SK-N-SH (cell line): ENCODE measurements at regions not wholly inside any gene's neighbourhood (a gene's known extent, or its start where the extent isn't known, plus 50 kb on each side); places are given as distances from the start of the nearest gene placed in this dataset.
A peak's percentile ranks its signal among the peaks of the same experiment; 100 is the strongest.

Source experiments
- CTCF ChIA-PET: fragments of 300-600, 350-600 bp; formaldehyde crosslinking; extraction: SDS; loops from one replicate; lab custom pipeline; 2021; lab: Yijun Ruan, JAX
- POLR2A ChIA-PET: fragments of 350-600 bp; sonication (Branson Sonifier 250); formaldehyde crosslinking; extraction: SDS; loops from one replicate; lab custom pipeline; 2020; ENCODE audit warnings: antibody characterized with exemption, inconsistent platforms; lab: Yijun Ruan, JAX
- DNase-seq: peaks from one replicate; pipeline ENCODE4 v3.0.0; 2012
- H2AFZ ChIP-seq: fragments of 200-600 bp; sonication (generic); 2 replicates; pipeline ENCODE4 v1.8.1; 2016; ENCODE audit warnings: antibody characterized with exemption, mild to moderate bottlenecking, low read depth
- H3F3A ChIP-seq: fragments of 200-600 bp; sonication (generic); replicated peaks from 2 replicates; pipeline ENCODE3; 2016; ENCODE audit warnings: antibody characterized with exemption, mild to moderate bottlenecking; ENCODE audit not compliant: insufficient read depth
- H3K27ac ChIP-seq, 2 experiments: fragments of 200-500 bp in 1 of 2; fragments of 200-600 bp in 1 of 2; sonication (Bioruptor generic) in 1 of 2; sonication (generic), shearing (Covaris generic) in 1 of 2; 2 replicates each; pipeline versions ENCODE4 v1.5.1 to v1.6.1; 2014 to 2016; ENCODE audit warnings: low read depth in 2 of 2, inconsistent platforms in 1 of 2, low read length in 1 of 2, mild to moderate bottlenecking in 1 of 2, mixed read lengths in 1 of 2
- H3K27me3 ChIP-seq: fragments of 200-600 bp; sonication (generic), shearing (Covaris generic); 2 replicates; pipeline ENCODE4 v1.6.1; 2016; ENCODE audit warnings: mixed run types; ENCODE audit not compliant: insufficient read depth
- H3K36me3 ChIP-seq, 2 experiments: fragments of 200-500 bp in 1 of 2; fragments of 200-600 bp in 1 of 2; sonication (Bioruptor generic) in 1 of 2; sonication (generic) in 1 of 2; replicated peaks in 1 of 2; 2 replicates each; pipeline versions ENCODE3 to v1.5.1; 2014 to 2016; ENCODE audit warnings: low read length in 1 of 2, mild to moderate bottlenecking in 1 of 2; ENCODE audit not compliant: insufficient read depth in 2 of 2, control insufficient read depth in 1 of 2
- H3K4me1 ChIP-seq, 2 experiments: fragments of 200-500 bp in 1 of 2; fragments of 200-600 bp in 1 of 2; sonication (Bioruptor generic) in 1 of 2; sonication (generic), shearing (Covaris generic) in 1 of 2; 2 replicates each; pipeline versions ENCODE4 v1.5.1 to v1.6.1; 2014 to 2016; ENCODE audit warnings: low read depth in 1 of 2, low read length in 1 of 2, mixed run types in 1 of 2; ENCODE audit not compliant: insufficient read depth in 2 of 2, control insufficient read depth in 1 of 2
- H3K4me2 ChIP-seq: fragments of 200-600 bp; sonication (generic), shearing (Covaris generic); 2 replicates; pipeline ENCODE4 v1.6.1; 2017; ENCODE audit warnings: mixed run types
- H3K4me3 ChIP-seq, 2 experiments: fragments of 200-500 bp in 1 of 2; fragments of 200-600 bp in 1 of 2; sonication (Bioruptor generic) in 1 of 2; sonication (generic), shearing (Covaris generic) in 1 of 2; 2 replicates each; pipeline versions ENCODE4 v1.5.1 to v1.8.1; 2014 to 2016; ENCODE audit warnings: low read depth in 2 of 2, inconsistent platforms in 1 of 2, low read length in 1 of 2, mild to moderate bottlenecking in 1 of 2, mixed read lengths in 1 of 2, moderate library complexity in 1 of 2
- H3K79me2 ChIP-seq: fragments of 200-600 bp; sonication (generic); 2 replicates; pipeline ENCODE4 v1.8.1; 2017; ENCODE audit warnings: mild to moderate bottlenecking; ENCODE audit not compliant: insufficient read depth
- H3K9ac ChIP-seq: fragments of 200-600 bp; sonication (generic); 2 replicates; pipeline ENCODE4 v1.6.1; 2017; ENCODE audit warnings: mixed run types
- H3K9me2 ChIP-seq: fragments of 200-600 bp; sonication (generic); 2 replicates; pipeline ENCODE4 v1.6.1; 2017; ENCODE audit warnings: mixed run types
- H3K9me3 ChIP-seq: fragments of 200-600 bp; sonication (generic); 2 replicates; pipeline ENCODE4 v1.6.1; 2017; ENCODE audit warnings: mixed run types, mild to moderate bottlenecking, moderate library complexity
- H4K20me1 ChIP-seq: fragments of 200-600 bp; sonication (generic); 2 replicates; pipeline ENCODE4 v1.6.1; 2017; ENCODE audit warnings: mild to moderate bottlenecking, mixed run types; ENCODE audit not compliant: insufficient read depth
- CHD2 ChIP-seq: fragments of 150-350 bp; IDR thresholded peaks from 2 replicates; pipeline ENCODE4 v1.6.1; 2018; ENCODE audit warnings: low read length; ENCODE audit not compliant: partially characterized antibody
- CTCF ChIP-seq: fragments of 200-600 bp; sonication (generic); IDR thresholded peaks from 2 replicates; pipeline ENCODE4 v1.6.1; 2017; ENCODE audit warnings: antibody characterized with exemption, mild to moderate bottlenecking, moderate library complexity
- EP300 ChIP-seq, 2 experiments: IDR thresholded peaks; 2 replicates each; pipeline versions ENCODE4 v1.4.0 to v1.6.1; 2012; ENCODE audit warnings: borderline replicate concordance in 1 of 2, low read depth in 1 of 2, low read length in 1 of 2
- EZH2phosphoT487 ChIP-seq: fragments of 200-600 bp; sonication (generic); IDR thresholded peaks from 2 replicates; pipeline ENCODE4 v1.6.1; 2017; ENCODE audit warnings: low read depth, mixed run types, mild to moderate bottlenecking, antibody characterized with exemption, moderate library complexity, borderline replicate concordance
- FOXM1 ChIP-seq: IDR thresholded peaks from 2 replicates; pipeline ENCODE4 v1.4.0; 2012; ENCODE audit warnings: low read depth, mild to moderate bottlenecking
- GATA2 ChIP-seq: sonication (generic); formaldehyde crosslinking; IDR thresholded peaks from 2 replicates; pipeline ENCODE4 v1.5.0; 2020; ENCODE audit warnings: mild to moderate bottlenecking, missing genetic modification reagents
- MXI1 ChIP-seq: IDR thresholded peaks from 2 replicates; pipeline ENCODE4 v1.6.1; 2012; ENCODE audit warnings: mild to moderate bottlenecking, low read depth, low read length, improper control_type of control experiment
- PBX3 ChIP-seq: IDR thresholded peaks from 2 replicates; pipeline ENCODE4; 2012
- POLR2AphosphoS5 ChIP-seq: IDR thresholded peaks from 2 replicates; pipeline ENCODE4 v1.6.1; 2012; ENCODE audit warnings: low read depth, low read length
- RAD21 ChIP-seq: IDR thresholded peaks from 2 replicates; pipeline ENCODE4 v1.6.1; 2012; ENCODE audit warnings: mild to moderate bottlenecking, low read length
- RCOR1 ChIP-seq: fragments of 150-350 bp; IDR thresholded peaks from 2 replicates; pipeline ENCODE4 v1.6.1; 2017; ENCODE audit warnings: antibody characterized with exemption, low read length
- SMC3 ChIP-seq: IDR thresholded peaks from 2 replicates; pipeline ENCODE4 v1.6.1; 2012; ENCODE audit warnings: low read depth, low read length, improper control_type of control experiment
- USF1 ChIP-seq: IDR thresholded peaks from 2 replicates; pipeline ENCODE4 v1.4.0; 2012; ENCODE audit warnings: low read depth, borderline replicate concordance
- YY1 ChIP-seq: IDR thresholded peaks from 2 replicates; pipeline ENCODE4 v1.4.0; 2012; ENCODE audit warnings: low read depth, mild to moderate bottlenecking
- ZBTB33 ChIP-seq: IDR thresholded peaks from 2 replicates; pipeline ENCODE4 v1.4.0; 2012; ENCODE audit warnings: low read depth, borderline replicate concordance
- WGBS: methylation state at CpG from one replicate; pipeline ENCODE4 v1.1.6; 2017; ENCODE audit warnings: low lambda C conversion rate; 5-methylcytosine and 5-hydroxymethylcytosine counted together

- no peak overlapping the region for H3K9ac ChIP-seq
- H3F3A ChIP-seq: peaks cover 3% of the 10 kb centered on the region
- no peak overlapping the region for H3K27ac ChIP-seq
- H3K4me2 ChIP-seq: no peak overlapping the region
- no peaks in the 10 kb centered on the region for H3K9me2 ChIP-seq
- no peaks in the 10 kb centered on the region for H3K36me3 ChIP-seq
- no peaks in the 10 kb centered on the region for H3K27me3 ChIP-seq
- no peaks in the 10 kb centered on the region for H3K79me2 ChIP-seq
- no peaks in the 10 kb centered on the region for H4K20me1 ChIP-seq
- 3% methylated on average over 1 of the region's 1 CpG for WGBS
- CTCF ChIA-PET: no interaction called here
- no peaks in the 10 kb centered on the region for H3K4me1 ChIP-seq
- H2AFZ ChIP-seq: no peak overlapping the region
- no peak for TF ChIP-seq RAD21
- TF ChIP-seq CHD2: no peak
- no peak for TF ChIP-seq EP300 (IDR thresholded peaks at IDR 0.05; ENCODE audit: borderline replicate concordance in 1 of 2, low read depth in 1 of 2, low read length in 1 of 2)
- TF ChIP-seq ZBTB33: no peak
- TF ChIP-seq SMC3: no peak
- TF ChIP-seq EZH2phosphoT487: no peak
- TF ChIP-seq RCOR1: no peak
- no peak for TF ChIP-seq MXI1
- TF ChIP-seq FOXM1: no peak
- TF ChIP-seq GATA2 (CRISPR knock-in tag): no peak
- TF ChIP-seq YY1: no peak
- no peak for TF ChIP-seq PBX3
- TF ChIP-seq USF1: no peak
- no peak overlapping the region for H3K4me3 ChIP-seq
- no peak for DNase-seq
- POLR2A ChIA-PET: no interaction called here
- H3K9me3 ChIP-seq: no peaks in the 10 kb centered on the region
Observed at GRCh38 chr4:43842594-43842993, 606.0 kb downstream of the KCTD8 start.

GRCh38 chr4:43843501-43843900 lies 605.1 kb downstream of the KCTD8 start:
- DNase-seq: no peak
- ChIA-PET CTCF (no interaction called here), POLR2A (no interaction called here)
- no peak overlapping the region for H3K4me3 ChIP-seq
- H3K36me3 ChIP-seq: no peaks in the 10 kb centered on the region
- H3K4me2 ChIP-seq: no peak overlapping the region
- no peak overlapping the region for H3K27ac ChIP-seq
- H3K79me2 ChIP-seq: no peaks in the 10 kb centered on the region
- H3K9me3 ChIP-seq: no peaks in the 10 kb centered on the region
- H3K9ac ChIP-seq: no peak overlapping the region
- peaks cover 3% of the 10 kb centered on the region for H3F3A ChIP-seq
- H2AFZ ChIP-seq: no peak overlapping the region
- TF ChIP-seq CTCF (peak; percentile 22; the same call in 1 of the 2 replicates), POLR2AphosphoS5 (no peak), CHD2 (no peak)
- 0% methylated on average over 1 of the region's 1 CpG for WGBS
- no peaks in the 10 kb centered on the region for H3K27me3 ChIP-seq
- H3K4me1 ChIP-seq: no peaks in the 10 kb centered on the region
- no peaks in the 10 kb centered on the region for H3K9me2 ChIP-seq
- H4K20me1 ChIP-seq: no peaks in the 10 kb centered on the region
